ENCODE measurements at regions not wholly inside any gene's neighbourhood (a gene's known extent, or its start where the extent isn't known, plus 50 kb on each side); places are given as distances from the start of the nearest gene placed in this dataset.

GRCh38 chr17:15031975-15032374 lies 233.2 kb downstream of the PMP22 start:
- TF ChIP-seq CTCF (IDR thresholded peaks at IDR 0.05) (no peak), POLR2A (IDR thresholded peaks at IDR 0.05) (no peak)

Measured in right lobe of liver (tissue), 4 donors.